HEK293 (cell line): ENCODE measurements at regions not wholly inside any gene's neighbourhood (a gene's known extent, or its start where the extent isn't known, plus 50 kb on each side); places are given as distances from the start of the nearest gene placed in this dataset.

Experiments
- ZBTB8A ChIP-seq: fragments of 450-650 bp; formaldehyde crosslinking; IDR thresholded peaks from 2 replicates; pipeline ENCODE4 v1.5.1; 2016; ENCODE audit warnings: missing biosample characterization, missing genetic modification characterization
- ZNF121 ChIP-seq: fragments of 450-650 bp; formaldehyde crosslinking; IDR thresholded peaks from 2 replicates; pipeline ENCODE4 v1.5.1; 2016; ENCODE audit warnings: missing biosample characterization, missing genetic modification characterization
- ZNF266 ChIP-seq: fragments of 450-650 bp; formaldehyde crosslinking; IDR thresholded peaks from 2 replicates; pipeline ENCODE4 v1.5.1; 2016; ENCODE audit warnings: missing biosample characterization, missing genetic modification characterization, low read depth
- ZNF791 ChIP-seq: fragments of 450-650 bp; formaldehyde crosslinking; IDR thresholded peaks from 2 replicates; pipeline ENCODE4 v1.5.1; 2016; ENCODE audit warnings: missing biosample characterization, missing genetic modification characterization
- TF ChIP-seq, protein P1 (sequence below): fragments of 450-650 bp; formaldehyde crosslinking; IDR thresholded peaks from 2 replicates; pipeline ENCODE4 v1.5.1; 2016; ENCODE audit warnings: missing biosample characterization, missing genetic modification characterization

DNA sequence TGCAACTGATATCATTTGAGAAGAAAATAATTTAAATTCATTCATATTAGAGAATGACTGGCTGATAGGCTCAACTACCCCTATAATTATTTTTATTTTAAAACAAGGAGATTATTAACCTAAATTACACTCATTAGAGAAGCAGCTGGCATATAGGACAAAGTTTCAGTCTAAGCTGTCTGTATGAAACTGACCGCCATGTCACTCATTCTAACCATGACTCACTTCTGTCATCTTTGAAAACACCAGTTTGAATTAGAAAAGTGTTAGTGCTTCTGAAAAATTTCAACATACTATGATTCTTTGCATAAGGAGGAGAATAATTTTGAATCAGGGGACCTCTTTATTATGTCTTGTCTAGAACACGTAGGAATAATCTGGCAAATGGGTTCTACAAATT lies 1058.5 kb downstream of the ROBO2 start:
- TF ChIP-seq ZNF266 (no peak), ZNF791 (tag by site-specific recombination) (no peak), ZNF121 (tag by site-specific recombination) (no peak), ZBTB8A (no peak)
- TF ChIP-seq, protein P1, sequence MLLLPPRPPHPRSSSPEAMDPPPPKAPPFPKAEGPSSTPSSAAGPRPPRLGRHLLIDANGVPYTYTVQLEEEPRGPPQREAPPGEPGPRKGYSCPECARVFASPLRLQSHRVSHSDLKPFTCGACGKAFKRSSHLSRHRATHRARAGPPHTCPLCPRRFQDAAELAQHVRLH (tag by site-specific recombination) = no peak
